SIG-M5 treated with dmso at 0.1 percent for 504 hours (cell line): ENCODE measurements at regions not wholly inside any gene's neighbourhood (a gene's known extent, or its start where the extent isn't known, plus 50 kb on each side); places are given as distances from the start of the nearest gene placed in this dataset.
"Not testable (repeated sequence)": the region's sequence is repeated elsewhere in the genome, so short reads cannot be mapped to it uniquely, and the experiment has no call there.

Experiments
- DNase-seq: peaks from one replicate; lab custom pipeline; 2025; ENCODE audit not compliant: unreplicated experiment; lab: John Stamatoyannopoulos, UW

DNA sequence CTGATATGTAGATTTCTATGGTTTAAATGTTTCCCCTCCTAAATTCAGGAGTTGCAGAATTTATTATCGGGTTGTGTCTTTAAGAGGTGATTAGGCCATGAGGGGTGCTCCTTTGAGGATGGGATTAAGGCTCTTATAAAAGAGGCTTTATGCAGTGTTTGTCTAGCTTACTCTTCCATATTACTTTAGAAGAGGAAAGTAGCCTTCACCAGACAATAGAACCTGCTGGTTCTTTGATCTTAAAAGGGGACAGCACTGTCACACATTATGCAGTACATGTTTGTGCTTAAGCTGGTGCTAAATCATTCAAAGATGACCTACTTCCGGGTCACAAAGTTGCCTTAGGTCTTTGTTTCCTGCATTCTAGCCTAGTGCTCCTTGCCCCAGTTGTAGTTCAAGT lies 81.0 kb downstream of the CPXCR1 start:
- no peak for DNase-seq

DNA sequence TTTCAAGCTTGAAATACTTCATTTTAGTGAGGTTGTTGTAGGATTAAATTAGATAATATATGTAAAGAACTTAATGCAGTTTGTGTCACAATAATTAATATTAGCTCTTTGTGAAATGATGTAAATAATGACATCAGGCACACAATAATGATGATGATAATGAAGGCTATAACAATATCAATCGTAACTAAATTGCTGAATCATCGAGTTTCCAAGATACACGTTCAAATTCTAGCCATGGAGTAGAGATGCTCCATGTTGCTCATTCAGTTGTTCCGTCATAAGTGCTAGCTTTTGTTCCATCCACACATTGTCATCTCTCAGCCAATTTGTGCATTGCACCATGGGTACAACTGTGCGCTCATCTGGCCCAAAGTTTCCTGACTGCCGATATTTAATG lies 83.1 kb downstream of the CPXCR1 start:
- no peak for DNase-seq

DNA sequence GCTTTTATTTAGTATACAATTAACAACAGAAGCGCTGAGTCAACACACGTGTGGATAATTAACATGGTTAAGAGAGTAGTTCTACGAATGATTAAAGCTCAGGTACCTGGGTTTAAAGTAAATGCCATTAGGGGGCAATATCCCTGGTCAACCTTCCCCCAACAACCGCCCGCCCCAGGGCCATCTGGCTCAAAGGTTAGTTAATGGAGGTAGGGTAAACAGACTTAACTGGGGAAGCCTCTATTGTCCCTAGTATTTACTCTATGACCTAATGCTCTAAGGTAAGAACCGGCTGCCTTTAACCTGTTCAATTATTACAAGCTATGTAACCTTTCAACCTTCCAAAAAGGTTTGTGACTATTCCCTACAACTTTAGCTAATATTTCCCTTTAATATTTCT lies 90.7 kb downstream of the CPXCR1 start:
- not testable (repeated sequence) for DNase-seq

DNA sequence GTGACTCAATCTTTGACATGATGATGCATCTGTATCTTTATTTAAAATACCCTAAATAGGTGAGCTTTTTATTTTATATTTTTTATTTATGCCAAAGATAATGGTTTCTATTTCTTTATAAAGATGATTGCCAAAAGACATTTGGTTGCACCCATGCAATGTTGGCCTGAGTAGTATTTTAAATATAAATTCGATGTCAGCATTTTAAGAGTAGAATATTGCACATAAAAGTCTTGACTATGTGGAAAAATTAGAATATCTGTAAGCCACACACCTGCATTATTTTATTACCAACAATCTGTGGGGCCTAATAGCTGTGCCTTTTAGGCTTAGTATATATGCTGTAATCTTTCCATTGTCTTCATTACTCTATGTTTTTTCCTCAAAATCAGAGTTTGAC lies 91.4 kb downstream of the CPXCR1 start:
- no peak for DNase-seq

DNA sequence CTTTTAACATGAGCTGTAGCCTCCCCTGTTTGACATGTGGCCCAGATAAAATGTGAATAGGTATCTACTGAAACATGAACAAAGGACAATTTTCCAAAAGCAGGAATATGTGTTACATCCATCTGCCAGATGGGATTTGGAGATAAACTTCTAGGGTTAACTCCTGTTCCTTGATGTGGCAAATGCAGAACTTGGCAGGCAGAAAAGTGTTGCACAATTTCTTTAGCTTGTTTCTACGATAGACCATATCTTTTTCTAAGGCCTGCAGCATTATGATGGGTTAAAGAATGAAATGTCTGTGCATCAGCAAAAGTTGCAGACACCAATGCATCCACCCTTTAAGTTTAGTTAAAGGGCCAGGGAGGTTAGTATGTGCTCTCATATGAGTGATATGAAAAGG lies 96.8 kb downstream of the CPXCR1 start:
- DNase-seq: not testable (repeated sequence)

DNA sequence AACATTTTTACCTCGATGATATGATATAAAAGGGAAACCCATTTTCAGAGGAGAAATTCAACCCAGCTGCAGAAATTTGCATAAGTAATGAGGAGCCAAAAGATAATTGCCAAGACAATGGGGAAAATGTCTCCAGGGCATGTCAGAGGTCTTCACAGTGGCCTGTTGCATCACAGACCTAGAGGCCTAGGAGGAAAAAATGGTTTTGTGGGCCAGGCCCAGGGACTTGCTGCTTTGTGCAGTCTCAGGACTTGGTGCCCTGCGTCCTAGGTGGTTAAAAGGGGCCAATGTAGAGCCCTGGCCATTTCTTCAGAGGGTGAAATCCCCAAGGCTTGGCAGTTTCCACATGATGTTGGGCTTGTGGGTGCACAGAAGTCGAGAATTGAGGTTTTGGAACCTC lies 106.9 kb downstream of the CPXCR1 start:
- DNase-seq: no peak

DNA sequence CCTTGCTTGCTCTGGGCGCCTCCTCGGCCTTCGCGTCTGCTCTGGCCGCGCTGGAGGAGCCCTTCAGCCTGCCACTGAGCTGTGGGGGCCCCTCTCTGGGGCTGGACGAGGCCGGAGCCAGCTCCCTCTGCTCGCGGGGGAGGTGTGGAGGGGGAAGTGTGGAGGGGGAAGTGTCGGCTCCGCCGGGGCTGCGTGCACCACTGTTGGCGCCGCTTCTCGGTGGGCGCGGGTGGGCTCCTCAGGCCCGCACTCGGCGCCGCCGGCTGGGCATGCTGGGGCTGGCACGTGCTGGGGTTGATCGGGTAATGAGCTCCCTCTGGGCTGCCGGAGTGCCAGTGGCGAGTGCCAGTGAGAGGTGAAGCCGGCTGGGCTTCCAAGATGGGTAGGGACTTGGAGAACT lies 116.7 kb downstream of the CPXCR1 start:
- no peak for DNase-seq

DNA sequence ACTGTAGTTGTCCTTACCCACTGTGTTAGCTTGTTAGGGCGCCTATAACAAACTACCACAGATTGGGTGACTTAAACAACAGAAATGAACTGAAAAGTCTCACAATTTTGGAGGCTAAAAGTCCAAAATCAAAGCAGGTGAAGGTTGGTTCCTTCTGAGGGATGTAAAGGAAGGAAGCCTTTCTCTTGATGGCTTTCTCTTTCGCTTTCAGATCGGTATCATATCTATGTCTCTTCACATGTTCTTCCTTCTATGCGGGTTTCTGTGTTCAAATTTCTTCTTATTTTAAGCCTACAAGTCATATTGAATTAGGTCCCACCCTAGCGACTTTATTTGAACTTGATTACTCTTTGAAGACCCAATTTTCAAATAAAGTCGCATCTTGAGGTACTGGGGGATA lies 118.6 kb downstream of the CPXCR1 start:
- no peak for DNase-seq

DNA sequence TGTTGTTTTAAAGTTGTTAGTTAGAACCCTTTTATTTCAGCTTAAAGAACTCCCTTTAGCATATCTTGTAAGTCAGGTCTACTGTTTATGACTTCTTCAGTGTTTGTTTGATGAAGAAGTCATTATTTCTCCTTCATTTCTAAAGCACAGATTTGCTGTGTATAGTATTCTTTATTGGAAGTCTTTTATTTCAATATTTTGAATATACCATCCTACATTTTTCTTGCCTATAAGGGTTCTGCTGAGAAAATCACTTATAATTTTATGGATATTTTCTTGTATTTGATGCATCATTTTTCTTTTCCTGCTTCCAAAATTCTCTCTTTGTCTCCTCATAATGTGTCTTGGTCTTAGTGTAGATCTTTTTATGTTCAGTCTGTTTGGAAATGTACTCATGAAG lies 134.5 kb downstream of the CPXCR1 start:
- no peak for DNase-seq

DNA sequence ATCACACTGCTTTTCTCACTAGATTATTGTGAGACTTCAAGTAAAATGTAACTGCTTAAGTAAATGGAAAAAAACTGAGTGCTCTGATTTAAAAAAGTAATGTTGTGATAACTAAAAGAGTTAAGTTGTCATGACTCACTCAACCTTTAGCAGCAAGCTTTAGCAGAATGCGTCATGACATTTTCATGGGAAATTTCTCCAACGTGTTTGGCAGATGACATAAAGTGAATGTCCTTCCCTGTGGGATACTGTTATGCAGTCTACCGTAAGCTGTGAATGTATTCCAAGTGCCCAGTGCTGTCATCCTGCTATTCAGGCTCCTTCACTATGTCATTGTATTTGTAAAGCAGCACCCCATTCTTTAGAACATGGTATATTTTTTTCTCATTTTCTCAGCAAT lies 136.2 kb downstream of the CPXCR1 start:
- DNase-seq: no peak

DNA sequence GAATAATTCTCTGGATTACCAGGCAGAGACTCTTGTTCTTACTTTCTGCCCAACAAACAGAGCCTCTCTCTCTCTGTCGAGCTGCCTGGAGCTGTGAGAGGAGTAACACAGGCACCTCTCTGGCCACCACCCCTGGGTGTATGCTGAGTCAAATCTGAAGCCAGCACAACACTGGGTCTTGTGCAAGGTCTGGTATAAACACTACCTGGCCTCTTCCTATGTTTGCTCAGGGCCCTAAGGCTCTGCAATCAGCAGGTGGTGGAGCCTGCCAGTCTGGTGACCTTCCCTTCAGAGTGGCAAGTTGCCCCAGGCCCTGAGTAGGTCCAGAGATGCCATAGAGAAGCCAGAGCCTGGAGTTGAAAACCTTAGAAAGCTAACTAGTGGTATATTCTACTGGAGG lies 139.9 kb downstream of the CPXCR1 start:
- peak; percentile 19 for DNase-seq

DNA sequence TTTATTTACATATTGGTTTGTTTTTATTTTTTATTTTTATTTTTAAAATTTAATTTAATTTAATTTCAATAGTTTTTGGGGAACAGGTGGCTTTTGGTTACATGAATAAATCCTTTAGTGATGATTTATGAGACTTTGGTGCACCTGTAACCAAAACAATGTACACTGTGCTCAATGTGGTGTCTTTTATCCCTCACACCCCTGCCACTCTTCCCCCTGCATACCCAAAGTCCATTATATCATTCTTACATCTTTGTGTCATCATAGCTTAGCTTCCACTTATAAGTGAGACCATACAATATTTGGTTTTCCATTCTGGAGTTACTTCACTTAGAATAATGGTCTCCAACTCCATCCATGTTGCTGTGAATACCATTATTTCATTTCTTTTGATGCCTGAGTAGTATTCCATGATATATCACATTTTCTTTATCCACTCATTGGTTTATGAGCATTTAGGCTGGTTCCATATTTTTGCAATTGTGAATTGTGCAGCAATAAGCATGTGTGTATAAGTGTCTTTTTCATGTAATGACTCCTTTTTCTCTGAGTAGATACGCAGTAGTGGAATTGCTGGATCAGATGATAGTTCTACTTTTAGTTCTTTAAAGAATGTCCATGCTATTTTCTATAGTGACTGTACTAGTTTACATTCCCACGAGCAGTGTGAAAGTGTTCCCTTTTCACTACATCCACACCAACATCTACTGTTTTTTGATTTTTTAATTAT lies 157.1 kb downstream of the CPXCR1 start:
- DNase-seq: no peak

DNA sequence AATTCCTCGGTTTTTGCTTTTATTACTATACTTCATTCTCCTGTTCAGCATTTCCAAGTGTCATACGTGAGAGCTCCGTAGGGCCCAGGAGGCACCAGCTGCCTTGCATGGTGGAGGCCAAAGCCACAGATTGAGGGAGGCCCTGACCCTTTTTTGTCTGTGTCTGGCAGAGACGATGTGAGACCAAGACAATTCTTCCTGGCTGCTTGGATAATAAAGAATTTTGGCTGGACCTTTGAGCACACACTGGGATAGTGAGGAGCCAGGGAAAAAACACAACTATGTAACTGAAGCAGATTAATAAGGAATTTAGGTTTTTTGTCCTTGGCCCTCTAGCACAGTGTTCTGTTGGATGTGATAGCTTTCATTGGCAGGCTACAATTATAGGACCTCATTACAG lies 161.0 kb downstream of the CPXCR1 start:
- DNase-seq: no peak

DNA sequence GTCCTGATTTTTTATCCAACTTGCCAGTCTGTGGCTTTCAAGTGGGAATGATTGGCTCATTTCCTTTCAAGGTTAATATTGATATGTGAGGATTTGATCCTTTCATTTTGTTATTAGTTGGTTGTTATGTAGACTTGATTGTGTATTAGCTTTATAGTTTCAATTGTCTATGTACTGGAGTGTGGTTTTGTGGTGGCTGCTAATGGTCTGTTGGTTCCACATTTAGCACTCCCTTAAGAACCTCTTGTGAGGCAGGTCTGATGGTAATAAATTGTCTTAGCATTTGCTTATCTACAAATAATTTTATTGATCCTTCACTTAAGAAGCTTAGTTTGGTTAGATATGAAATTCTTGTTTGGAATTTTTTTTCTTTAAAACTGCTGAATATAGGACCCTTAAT lies 190.6 kb downstream of the CPXCR1 start:
- DNase-seq: no peak

DNA sequence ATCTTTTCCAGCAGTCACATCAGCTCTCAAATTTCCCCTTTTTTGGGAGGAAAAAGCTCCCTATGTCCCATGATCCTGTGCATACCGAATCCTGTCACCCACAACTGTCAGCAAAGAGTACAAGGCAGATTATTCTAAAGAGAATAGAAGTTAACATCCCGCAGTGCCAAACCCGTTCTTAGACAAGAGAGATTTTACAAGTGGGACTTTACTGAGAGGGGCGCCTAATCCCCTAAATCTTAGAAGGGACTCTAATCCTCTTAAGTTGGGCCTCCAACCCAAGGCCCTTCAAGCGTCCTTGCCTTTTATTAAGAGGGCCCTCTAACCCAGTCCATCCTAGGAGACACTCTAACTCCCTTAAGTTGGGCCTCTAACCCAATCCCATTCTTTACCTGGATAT lies 193.9 kb downstream of the CPXCR1 start:
- no peak for DNase-seq

DNA sequence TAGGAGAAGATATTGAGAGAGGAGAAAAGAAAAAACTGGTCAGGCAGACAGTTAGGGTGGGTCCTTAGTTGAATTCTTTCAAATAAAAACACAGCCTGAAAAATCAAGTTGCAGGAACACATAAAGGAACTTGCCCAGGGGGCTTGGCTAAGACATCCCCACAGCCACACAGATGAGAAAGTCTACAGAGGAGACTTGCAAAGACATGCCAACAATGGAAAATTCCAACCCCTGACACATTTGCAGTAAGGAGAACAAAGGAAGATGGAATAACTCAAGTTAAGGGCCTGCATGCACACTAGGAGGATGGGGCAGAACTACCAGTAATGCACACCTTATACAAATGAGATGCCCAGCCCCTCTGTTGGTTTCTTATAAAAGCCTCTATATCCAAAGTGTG lies 197.6 kb downstream of the CPXCR1 start:
- no peak for DNase-seq

DNA sequence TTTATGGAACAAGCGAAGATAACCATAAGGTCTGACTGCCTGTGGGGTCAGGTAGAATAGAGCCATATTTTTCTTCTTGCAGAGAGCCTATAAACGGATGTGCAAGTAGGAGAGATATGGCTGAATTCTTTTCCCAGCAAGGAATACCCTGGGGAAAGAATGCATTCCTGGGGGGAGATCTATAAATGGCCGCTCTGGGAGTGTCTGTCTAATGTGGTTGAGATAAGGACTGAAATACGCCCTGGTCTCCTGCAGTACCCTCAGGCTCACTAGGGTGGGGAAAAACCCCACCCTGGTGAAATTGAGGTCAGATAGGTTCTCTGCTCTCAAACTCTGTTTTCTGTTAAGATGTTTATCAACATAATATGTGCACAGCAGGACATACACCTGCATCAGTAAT lies 209.0 kb downstream of the CPXCR1 start:
- not testable (repeated sequence) for DNase-seq

DNA sequence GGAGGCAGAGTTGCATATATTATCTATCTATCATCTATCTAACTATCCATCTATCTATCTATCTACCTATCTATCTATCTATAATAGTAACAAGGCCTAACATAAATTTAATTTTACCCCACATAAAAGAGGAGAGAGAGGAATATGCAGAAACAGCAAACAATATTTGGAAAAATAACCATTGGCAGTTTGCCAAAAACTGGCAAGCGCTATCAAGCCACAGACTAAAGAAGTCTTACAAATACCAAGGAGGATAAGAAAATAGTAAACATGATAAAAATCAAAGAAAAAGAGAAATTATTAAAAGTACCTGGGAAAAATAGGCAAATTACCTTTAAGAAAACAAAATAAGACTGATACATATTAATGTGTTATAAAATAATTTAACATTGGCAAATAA lies 230.8 kb downstream of the CPXCR1 start:
- DNase-seq: no peak

DNA sequence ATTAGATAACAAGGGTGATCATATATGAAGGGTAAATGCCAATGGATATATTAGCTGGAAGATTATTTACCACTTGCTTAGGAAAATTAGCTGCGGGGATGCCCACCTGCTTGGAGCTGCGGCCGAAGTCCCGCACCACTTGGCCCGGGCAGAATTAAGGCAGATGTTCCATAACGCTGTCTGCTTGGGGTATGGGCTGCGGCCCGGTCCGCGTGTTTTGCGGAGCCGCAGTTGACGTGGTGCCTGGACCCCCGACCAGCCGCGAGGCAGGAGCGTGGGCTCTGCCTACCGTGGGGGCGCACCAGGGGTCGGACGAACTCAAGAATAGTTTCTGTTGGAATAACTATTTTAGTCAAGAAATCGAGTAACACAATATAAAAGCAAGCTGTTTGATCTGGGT lies 235.2 kb downstream of the CPXCR1 start:
- DNase-seq: no peak

DNA sequence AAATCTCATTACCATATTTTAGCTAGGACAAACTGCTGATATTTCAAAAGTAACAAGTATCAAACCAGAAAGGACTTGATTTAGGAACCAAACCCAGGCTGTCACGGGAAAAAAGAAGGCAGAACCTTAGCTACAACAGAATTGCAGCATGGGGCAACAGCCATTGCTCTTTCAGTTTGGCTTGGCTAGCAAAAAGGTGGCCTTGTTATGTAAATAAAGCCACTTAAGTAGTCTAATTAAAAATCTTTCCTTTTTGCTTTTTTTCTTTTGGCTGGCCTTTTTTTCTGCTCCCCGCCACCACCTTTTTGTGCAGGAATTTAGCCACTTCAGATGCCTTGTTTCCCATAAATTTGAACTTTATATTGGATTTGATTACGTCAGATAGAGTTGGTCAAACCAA lies 235.9 kb downstream of the CPXCR1 start:
- DNase-seq: no peak

DNA sequence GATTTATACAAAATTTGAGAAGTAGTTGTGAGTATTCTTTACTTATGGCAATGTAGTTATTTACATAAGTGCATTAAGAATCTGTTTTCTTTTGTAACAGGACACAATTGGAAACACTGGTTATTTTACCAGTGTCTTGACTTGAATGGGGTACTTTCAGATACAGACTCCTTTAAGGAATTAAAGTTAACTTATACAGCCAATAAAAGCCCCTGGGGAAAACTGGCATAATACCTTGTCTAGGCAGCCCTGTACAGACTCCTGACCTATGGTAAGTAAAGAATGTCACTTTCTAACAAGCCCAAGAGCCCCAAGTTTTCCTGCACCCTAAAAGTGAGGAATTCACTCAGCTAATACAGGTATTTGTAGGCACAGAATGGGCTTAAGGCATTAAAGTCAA lies 241.8 kb downstream of the CPXCR1 start:
- DNase-seq: no peak

DNA sequence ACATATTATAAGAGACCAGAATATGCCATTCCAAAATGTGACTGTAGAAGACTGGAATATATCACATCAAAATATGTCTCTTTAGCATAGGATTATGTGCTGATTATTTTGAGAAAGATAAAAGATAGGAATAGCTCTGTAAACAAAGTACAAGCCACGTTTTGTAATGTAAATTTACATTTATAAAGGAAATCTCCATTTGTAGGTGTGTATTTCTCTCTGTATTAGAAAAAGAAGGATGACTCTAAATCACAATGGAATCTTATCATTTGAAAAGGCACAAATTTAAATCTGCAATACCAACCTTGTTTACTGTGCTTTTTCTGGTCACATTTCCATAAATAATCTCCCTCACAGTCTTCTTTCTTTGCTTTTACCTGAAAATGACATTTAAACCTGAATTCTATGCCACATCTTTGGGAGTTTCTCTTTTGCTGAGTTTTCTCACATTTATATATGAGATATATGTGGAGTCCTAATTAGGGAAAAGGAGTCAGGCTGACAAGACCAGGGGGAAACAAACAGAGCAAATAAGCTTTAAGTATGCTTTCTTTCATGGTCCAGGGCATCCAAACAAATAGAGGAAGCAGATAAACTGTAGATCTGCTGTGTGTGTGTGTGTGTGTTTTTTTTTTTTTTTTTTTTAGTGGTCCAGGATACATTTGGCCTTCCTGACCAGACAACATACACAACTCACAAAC lies 244.0 kb downstream of the CPXCR1 start:
- no peak for DNase-seq

DNA sequence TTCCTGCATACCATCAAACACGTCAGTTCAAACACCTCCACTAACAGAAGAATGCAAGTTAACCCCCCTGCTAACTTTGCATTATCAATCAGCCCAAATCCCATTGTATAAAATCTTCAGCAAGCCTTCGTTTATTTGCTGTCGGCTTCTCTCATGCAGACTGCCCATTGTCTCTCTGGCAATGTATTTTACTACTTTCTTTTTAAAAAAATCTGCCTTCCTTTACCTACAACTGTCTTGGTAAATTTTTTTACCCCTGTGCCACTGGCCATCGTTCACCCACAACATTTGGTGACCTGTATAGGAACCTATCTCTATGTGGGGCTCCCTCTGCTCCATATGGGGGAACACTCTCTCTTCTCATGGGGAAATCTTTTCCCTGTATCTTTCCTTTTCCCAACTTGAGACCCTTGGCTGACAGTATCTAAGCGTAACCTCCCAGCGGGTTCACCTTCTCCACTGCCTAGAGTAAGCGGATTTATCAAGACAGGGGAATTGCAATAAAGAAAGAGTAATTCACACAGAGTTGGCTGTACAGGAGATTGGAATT lies 244.6 kb downstream of the CPXCR1 start:
- DNase-seq: no peak
